HG02973 (cell line): ENCODE measurements at regions not wholly inside any gene's neighbourhood (a gene's known extent, or its start where the extent isn't known, plus 50 kb on each side); places are given as distances from the start of the nearest gene placed in this dataset.

Source experiments
- ATAC-seq: cut with Tn5 transposase; IDR thresholded peaks from one replicate; pipeline ENCODE4 v1.9.1; 2021; ENCODE audit warnings: moderate library complexity; ENCODE audit not compliant: unreplicated experiment

DNA sequence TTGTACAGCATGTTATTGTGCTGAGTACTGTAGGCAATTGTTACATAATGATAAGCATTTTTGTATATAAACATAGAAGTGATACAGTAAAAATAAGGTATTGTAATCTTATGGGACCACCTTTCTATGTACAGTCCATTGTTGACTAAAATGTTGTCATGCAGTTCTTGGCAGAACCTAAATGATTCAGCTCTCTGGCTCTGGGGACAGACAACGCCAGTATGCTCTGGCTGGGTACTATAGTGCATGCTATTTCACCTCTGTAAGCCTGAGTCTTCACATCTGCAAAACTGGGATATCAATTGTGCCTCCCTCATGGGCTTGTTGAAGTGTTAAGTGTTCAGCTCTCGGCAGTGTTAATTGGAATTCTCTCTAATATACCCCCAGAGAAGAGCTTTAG, 674.3 kb downstream of the INHBA start:
- no peak for ATAC-seq

DNA sequence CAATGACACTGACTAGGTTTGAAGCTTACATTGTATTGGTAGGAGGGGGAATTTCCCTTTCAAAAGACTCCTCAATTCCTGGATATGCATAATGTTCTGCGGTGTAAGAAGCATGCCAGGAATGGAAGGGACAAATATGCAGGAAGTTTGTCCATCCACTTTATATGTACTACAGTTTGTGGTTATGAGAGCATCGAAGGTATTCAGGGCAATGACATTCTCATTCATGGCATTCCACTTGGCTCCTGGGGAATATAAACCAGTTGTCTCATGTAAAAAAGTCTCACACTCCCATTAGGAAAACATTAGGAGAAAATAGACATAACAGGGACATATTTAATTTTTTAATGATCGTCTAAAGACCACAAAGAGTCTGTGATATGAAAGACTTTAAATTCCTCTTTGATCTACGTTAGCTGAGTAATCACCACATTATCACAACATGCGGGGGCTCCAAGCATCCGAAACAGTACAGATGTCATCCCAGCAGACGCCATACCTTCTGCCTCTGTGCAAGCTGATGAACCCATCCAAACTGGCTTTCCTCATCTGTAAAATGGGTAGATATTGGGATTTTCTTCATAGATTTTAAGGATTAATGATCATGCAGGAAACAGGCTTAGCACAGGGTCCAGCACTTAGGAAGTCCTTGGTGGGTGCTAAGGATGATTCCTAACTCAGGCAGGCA, 675.3 kb downstream of the INHBA start:
- ATAC-seq: no peak

DNA sequence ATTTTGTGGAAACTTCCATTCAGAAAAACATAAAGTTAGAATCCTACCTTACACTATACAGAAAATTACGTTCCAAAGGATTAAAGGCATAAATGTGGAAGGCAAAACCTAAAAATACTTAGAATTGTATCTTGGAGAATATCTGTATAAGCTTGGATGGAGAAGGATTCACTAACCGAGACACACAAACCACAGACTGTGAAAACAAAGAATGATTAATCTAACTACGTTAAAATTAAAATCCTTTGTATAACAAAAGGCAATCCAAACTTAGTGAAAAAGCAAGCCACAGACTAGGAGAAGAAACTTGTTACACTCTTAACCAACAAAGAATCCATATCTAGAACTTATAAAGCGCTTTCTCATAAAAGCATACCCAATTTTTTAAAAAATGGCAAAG, 678.8 kb downstream of the INHBA start:
- ATAC-seq: no peak

- no peak for ATAC-seq
Measured at GRCh38 chr7:41020056-41020455, 682.8 kb downstream of the INHBA start.

- no peak for ATAC-seq
Measured at GRCh38 chr7:41013117-41013516, 689.8 kb downstream of the INHBA start.

DNA sequence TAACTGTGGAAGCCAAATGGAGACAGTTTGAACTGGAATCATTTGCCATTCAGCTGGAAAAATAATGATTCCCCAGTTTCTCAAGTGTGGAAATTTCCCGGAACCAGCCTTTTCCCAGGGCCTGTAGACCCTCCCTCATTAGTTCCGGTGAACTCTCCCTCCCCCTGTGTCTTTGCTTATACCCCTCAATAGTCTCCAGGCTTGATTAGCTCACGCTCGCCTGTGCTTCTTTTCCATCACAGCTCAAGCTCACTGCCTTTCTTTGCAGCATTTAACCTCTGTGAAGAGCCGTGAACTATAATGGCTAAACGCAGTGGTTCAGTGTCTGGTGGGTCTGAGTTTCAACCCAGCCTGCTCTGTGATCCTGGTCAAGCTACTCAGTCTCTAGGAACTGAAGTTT, 690.8 kb downstream of the INHBA start:
- ATAC-seq: no peak

DNA sequence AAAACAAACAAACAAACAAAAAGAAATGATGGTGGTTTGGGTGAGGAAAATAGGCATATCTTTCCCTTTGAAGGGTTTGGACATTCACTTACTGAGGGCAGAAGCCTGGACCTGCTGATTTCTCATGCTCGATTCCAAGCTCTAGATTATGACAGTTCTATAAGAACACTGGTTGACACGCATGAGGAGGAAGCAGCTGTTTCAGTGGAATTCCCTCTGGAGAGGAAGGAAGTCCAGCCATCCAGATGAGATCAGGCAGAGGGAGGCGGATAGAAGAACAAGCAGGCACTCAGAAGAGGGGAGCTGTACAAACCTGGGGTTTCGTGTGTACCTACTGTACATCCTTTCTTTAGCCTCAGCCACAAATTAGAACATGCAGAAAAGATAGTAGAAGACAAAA, 691.9 kb downstream of the INHBA start:
- ATAC-seq: no peak

- ATAC-seq: no peak
Measured at GRCh38 chr7:41010418-41010817, 692.5 kb downstream of the INHBA start.

- no peak for ATAC-seq
Measured at GRCh38 chr7:41007811-41008210, 695.1 kb downstream of the INHBA start.

GRCh38 chr7:41007351-41007751, 695.5 kb downstream of the INHBA start:
- no peak for ATAC-seq

- ATAC-seq: no peak
Measured at GRCh38 chr7:41006306-41006995, 696.4 kb downstream of the INHBA start.

GRCh38 chr7:41005374-41005901, 697.5 kb downstream of the INHBA start:
- ATAC-seq: no peak

- ATAC-seq: no peak
Measured at GRCh38 chr7:41003977-41004376, 698.9 kb downstream of the INHBA start.

GRCh38 chr7:41003611-41003940, 699.3 kb downstream of the INHBA start:
- no peak for ATAC-seq

- peak; percentile 56 for ATAC-seq
Measured at GRCh38 chr7:41002741-41003610, 699.9 kb downstream of the INHBA start.

DNA sequence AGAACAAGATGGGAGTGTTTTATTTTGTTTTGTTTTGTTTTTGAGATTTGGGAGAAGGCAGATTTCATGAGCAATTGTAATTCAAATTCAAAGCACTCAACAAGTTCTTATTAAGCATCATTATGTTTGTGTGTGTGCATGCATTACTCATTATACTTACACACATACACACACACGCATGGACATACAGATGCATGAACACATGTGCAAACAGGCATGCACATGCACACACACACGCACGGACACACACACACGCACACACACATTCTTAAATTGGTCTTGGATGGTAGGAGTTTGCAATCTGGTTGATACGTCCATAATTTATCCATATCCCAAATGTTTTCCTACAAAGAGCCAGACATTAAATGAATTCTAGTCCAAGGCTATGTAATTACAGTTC, 702.8 kb downstream of the INHBA start:
- no peak for ATAC-seq

- ATAC-seq: no peak
Measured at GRCh38 chr7:40996233-40996677, 706.6 kb downstream of the INHBA start.

DNA sequence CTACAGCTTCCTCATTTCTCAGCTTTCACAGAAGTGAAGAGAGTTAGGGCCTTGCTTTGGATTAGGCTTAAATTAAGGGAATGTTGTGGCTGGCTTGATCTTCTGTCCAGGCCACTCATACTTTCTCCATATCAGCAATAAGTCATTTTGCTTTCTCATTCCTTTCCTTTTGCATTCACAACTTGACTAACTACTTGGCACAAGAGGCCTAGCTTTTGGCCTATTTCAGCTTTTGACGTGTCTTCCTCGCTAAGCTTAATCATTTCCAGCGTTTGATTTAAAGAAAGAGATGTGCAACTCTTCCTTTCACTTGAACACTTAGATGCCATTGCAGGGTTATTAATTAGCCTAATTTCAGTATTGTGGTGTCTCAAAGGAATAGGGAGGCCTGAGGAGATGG, 712.0 kb downstream of the INHBA start:
- ATAC-seq: no peak

- ATAC-seq: no peak
Measured at GRCh38 chr7:40987571-40987970, 715.3 kb downstream of the INHBA start.

DNA sequence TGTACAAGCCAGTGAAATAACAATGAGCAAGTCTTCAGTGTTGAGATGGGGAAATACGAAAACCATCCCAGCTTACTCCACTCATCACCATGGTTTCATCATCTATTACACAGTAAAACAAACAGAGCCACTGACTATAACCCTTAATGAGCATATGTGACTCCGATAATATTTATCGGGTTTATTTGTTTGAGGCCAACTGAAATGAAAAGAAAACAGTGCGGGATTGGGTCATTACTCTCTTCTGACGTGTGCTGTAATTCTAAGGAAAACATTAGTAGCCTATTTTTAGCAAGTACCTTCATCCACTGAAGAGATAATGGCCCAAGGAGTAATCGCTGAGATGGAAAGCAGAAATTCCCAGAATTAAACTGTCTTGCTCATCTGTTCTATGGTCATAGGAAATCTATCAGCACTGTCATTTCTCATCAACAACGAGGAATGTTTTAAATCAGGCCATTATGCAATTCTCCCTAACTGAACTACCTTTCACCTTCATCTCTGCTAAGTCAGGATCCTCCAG, 716.5 kb downstream of the INHBA start:
- no peak for ATAC-seq

- ATAC-seq: no peak
Measured at GRCh38 chr7:40983111-40983510, 719.8 kb downstream of the INHBA start.
